ENCODE measurements at regions not wholly inside any gene's neighbourhood (a gene's known extent, or its start where the extent isn't known, plus 50 kb on each side); places are given as distances from the start of the nearest gene placed in this dataset.

GRCh38 chr10:75287697-75288096 is 51.9 kb upstream of the COMTD1 start:
- TF ChIP-seq EP300 (IDR thresholded peaks at IDR 0.05) = no peak
- TF ChIP-seq, protein P1, sequence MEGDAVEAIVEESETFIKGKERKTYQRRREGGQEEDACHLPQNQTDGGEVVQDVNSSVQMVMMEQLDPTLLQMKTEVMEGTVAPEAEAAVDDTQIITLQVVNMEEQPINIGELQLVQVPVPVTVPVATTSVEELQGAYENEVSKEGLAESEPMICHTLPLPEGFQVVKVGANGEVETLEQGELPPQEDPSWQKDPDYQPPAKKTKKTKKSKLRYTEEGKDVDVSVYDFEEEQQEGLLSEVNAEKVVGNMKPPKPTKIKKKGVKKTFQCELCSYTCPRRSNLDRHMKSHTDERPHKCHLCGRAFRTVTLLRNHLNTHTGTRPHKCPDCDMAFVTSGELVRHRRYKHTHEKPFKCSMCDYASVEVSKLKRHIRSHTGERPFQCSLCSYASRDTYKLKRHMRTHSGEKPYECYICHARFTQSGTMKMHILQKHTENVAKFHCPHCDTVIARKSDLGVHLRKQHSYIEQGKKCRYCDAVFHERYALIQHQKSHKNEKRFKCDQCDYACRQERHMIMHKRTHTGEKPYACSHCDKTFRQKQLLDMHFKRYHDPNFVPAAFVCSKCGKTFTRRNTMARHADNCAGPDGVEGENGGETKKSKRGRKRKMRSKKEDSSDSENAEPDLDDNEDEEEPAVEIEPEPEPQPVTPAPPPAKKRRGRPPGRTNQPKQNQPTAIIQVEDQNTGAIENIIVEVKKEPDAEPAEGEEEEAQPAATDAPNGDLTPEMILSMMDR (IDR thresholded peaks at IDR 0.05) = no peak
